Brain microvascular endothelial cell (primary cell): ENCODE measurements at regions not wholly inside any gene's neighbourhood (a gene's known extent, or its start where the extent isn't known, plus 50 kb on each side); places are given as distances from the start of the nearest gene placed in this dataset.

Source experiments
- DNase-seq: peaks from one replicate; pipeline ENCODE4 v3.0.0-alpha.2; 2020
- H3K27ac ChIP-seq: fragments of 250-450 bp; sonication (Bioruptor Pico); 2 replicates; pipeline ENCODE4 v1.5.1; 2020; ENCODE audit warnings: mild to moderate bottlenecking, moderate library complexity
- H3K27me3 ChIP-seq: fragments of 250-450 bp; sonication (Bioruptor Pico); replicated peaks from 2 replicates; pipeline ENCODE4 v1.5.1; 2020; ENCODE audit warnings: mild to moderate bottlenecking
- H3K36me3 ChIP-seq: fragments of 250-450 bp; sonication (Bioruptor Pico); replicated peaks from 2 replicates; pipeline ENCODE4 v1.5.1; 2020; ENCODE audit warnings: mild to moderate bottlenecking
- H3K4me3 ChIP-seq: 2 replicates; pipeline ENCODE4 v1.5.1; 2011; ENCODE audit warnings: low read depth, mild to moderate bottlenecking, control low read depth, low read length, moderate library complexity
- CTCF ChIP-seq: IDR thresholded peaks from 2 replicates; pipeline ENCODE4 v1.5.1; 2011; ENCODE audit warnings: low read depth, mild to moderate bottlenecking, moderate library complexity, low read length, control low read depth, inconsistent platforms; ENCODE audit errors: missing control alignments
- in situ Hi-C: cut with HindIII; loops from 2 replicates; pipeline ENCODE4 v1.10.0; 2017; ENCODE audit warnings: low sequenced_read_pairs, low pct_ligation_motif_present

DNA sequence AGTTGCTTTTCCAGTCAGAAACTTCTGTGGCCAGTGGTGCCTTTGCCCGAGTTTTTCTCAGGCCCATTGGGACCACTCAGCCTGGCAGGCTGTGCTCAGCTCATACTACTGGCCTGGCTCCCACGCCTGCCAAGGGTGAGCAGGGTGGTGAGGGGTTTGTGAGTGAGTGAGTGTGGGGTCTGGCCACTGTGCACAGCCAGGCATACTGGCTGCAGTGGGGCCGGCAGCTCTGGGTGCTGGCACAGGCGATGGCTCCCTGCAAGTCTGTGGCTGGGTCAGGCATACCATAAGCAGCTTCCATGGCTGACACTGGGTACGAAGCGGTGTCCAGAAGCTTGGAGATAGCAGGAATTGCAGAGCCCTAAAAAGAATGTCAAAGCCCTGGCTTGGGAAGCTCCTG is 161.0 kb downstream of the SLITRK6 start:
- DNase-seq = no peak
- no peak overlapping the region for H3K27ac ChIP-seq
- in situ Hi-C loops = no loop called here
- no peak overlapping the region for H3K4me3 ChIP-seq
- H3K36me3 ChIP-seq = no peaks in the 10 kb centered on the region
- H3K27me3 ChIP-seq = no peaks in the 10 kb centered on the region
- TF ChIP-seq CTCF = no peak

DNA sequence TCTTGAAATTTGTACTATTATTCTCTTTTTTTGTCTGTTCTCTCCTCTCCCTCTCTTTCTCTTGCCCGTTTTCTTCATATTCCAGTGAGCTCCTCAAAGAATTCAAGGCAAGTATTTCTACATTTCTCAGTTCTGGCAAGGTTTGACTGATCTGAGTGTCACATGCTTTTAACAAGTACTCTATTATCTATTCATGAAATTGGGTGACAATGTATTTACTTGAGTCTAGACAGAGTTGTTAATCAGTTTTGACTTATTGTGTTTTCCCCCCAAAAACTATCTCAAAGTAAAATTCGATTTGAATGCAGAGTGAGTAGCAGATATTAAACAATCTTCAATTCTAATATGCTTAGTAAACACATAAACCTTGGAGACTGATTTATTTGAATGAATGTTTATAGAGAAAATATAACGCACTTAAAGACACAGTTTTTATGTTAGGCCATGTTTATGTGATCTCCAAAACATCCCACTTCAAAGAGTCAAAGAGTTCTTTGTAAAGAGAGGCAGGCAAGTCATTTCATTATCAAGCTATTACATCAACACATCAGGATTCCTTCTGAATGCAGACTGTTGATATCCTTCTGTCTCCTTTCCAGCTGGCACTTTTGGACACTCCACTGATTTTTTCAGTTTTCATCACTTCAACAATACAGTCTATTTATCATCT is 166.6 kb downstream of the SLITRK6 start:
- no peak for TF ChIP-seq CTCF
- Histone ChIP-seq H3K4me3 (no peak overlapping the region), H3K27me3 (no peaks in the 10 kb centered on the region), H3K27ac (no peak overlapping the region), H3K36me3 (no peaks in the 10 kb centered on the region)
- in situ Hi-C loops = no loop called here
- DNase-seq = no peak

DNA sequence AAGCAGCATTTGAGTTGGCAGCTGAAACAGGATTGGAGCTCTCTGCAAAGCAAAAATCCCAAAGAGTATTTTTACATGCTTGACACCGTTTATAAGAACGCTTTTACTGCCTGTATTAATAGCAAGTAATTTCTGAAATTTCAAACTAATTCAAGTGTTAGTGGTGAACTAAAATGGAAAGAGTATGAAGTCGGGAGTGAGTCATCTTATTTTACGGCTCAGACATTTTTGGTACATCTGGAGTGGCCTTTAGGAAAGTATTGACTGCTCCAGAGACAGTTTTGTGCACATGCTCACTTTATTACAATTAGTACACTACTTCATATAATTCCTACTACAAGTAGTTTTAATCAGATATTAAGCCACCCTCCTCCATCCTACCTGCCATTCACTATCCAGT is 167.4 kb downstream of the SLITRK6 start:
- in situ Hi-C loops = no loop called here
- no peaks in the 10 kb centered on the region for H3K36me3 ChIP-seq
- H3K27me3 ChIP-seq = no peaks in the 10 kb centered on the region
- no peak for DNase-seq
- no peak for TF ChIP-seq CTCF
- no peak overlapping the region for H3K27ac ChIP-seq
- H3K4me3 ChIP-seq = no peak overlapping the region

DNA sequence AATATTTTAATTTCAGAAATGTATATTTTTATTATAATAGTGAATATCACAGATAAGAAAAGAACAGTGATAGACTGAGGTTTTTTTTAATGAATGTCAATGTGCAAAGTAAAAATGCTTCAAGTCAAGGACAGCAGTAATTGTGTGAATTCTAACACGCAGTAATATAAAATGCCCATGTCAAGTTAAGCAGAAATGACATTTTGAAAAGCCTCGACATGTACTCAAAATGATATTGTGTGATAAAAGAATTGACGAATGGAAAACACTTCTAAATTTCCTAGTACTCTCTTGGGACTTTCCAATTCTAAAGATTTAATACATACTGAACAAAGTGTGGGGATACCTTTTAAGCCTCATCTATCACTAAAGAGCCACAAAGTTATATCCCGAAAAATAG is 172.6 kb downstream of the SLITRK6 start:
- H3K27ac ChIP-seq = no peak overlapping the region
- no peak for DNase-seq
- no peak overlapping the region for H3K4me3 ChIP-seq
- in situ Hi-C loops = no loop called here
- H3K36me3 ChIP-seq = no peaks in the 10 kb centered on the region
- no peak for TF ChIP-seq CTCF
- no peaks in the 10 kb centered on the region for H3K27me3 ChIP-seq

- Histone ChIP-seq H3K27me3 (no peaks in the 10 kb centered on the region), H3K36me3 (no peaks in the 10 kb centered on the region), H3K27ac (no peak overlapping the region), H3K4me3 (no peak overlapping the region)
- in situ Hi-C loops = no loop called here
- no peak for TF ChIP-seq CTCF
- no peak for DNase-seq
Measured at GRCh38 chr13:85619321-85619720, 179.9 kb downstream of the SLITRK6 start.

- DNase-seq = no peak
- H3K36me3 ChIP-seq = no peaks in the 10 kb centered on the region
- no peaks in the 10 kb centered on the region for H3K27me3 ChIP-seq
- TF ChIP-seq CTCF = no peak
- no peak overlapping the region for H3K4me3 ChIP-seq
- H3K27ac ChIP-seq = no peak overlapping the region
- in situ Hi-C loops = no loop called here
Measured at GRCh38 chr13:85618521-85618920, 180.7 kb downstream of the SLITRK6 start.
